B cell (primary cell): ENCODE measurements at regions not wholly inside any gene's neighbourhood (a gene's known extent, or its start where the extent isn't known, plus 50 kb on each side); places are given as distances from the start of the nearest gene placed in this dataset.
"Not testable (repeated sequence)": the region's sequence is repeated elsewhere in the genome, so short reads cannot be mapped to it uniquely, and the experiment has no call there.

Source experiments
- EZH2 ChIP-seq: IDR thresholded peaks from 2 replicates; pipeline ENCODE4 v1.6.1; 2012; ENCODE audit warnings: borderline replicate concordance, low read depth, mild to moderate bottlenecking, moderate library complexity, low read length; ENCODE audit not compliant: insufficient read depth, poor library complexity, severe bottlenecking
- TF ChIP-seq, protein P1 (sequence below): fragments of 200-600 bp; IDR thresholded peaks from one replicate; pipeline ENCODE4 v1.8.0; 2022; ENCODE audit warnings: antibody characterized with exemption, mild to moderate bottlenecking

GRCh38 chr17:16856846-16857245 is 115.1 kb downstream of the TNFRSF13B start:
- TF ChIP-seq EZH2 = not testable (repeated sequence)
- TF ChIP-seq, protein P1, sequence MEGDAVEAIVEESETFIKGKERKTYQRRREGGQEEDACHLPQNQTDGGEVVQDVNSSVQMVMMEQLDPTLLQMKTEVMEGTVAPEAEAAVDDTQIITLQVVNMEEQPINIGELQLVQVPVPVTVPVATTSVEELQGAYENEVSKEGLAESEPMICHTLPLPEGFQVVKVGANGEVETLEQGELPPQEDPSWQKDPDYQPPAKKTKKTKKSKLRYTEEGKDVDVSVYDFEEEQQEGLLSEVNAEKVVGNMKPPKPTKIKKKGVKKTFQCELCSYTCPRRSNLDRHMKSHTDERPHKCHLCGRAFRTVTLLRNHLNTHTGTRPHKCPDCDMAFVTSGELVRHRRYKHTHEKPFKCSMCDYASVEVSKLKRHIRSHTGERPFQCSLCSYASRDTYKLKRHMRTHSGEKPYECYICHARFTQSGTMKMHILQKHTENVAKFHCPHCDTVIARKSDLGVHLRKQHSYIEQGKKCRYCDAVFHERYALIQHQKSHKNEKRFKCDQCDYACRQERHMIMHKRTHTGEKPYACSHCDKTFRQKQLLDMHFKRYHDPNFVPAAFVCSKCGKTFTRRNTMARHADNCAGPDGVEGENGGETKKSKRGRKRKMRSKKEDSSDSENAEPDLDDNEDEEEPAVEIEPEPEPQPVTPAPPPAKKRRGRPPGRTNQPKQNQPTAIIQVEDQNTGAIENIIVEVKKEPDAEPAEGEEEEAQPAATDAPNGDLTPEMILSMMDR = not testable (repeated sequence)
